Type B pancreatic cell (in vitro differentiated cells): ENCODE measurements at regions not wholly inside any gene's neighbourhood (a gene's known extent, or its start where the extent isn't known, plus 50 kb on each side); places are given as distances from the start of the nearest gene placed in this dataset.

ENCODE experiments used
- DNase-seq: peaks from one replicate; pipeline ENCODE4 v3.0.0; 2021; ENCODE audit warnings: mixed read lengths; ENCODE audit not compliant: unreplicated experiment; ENCODE audit errors: extremely low spot score
- H3K27ac Mint-ChIP-seq: 2 replicates; pipeline ENCODE4 v1.8.0; 2021; ENCODE audit warnings: mild to moderate bottlenecking, mixed read lengths
- H3K27me3 Mint-ChIP-seq: 2 replicates; pipeline ENCODE4 v1.8.0; 2021; ENCODE audit warnings: mixed read lengths
- H3K36me3 Mint-ChIP-seq: 2 replicates; pipeline ENCODE4 v1.8.0; 2021; ENCODE audit warnings: mixed read lengths
- H3K4me1 Mint-ChIP-seq: one replicate; pipeline ENCODE4 v1.8.0; 2021; ENCODE audit warnings: mixed read lengths; ENCODE audit not compliant: unreplicated experiment
- H3K4me3 Mint-ChIP-seq: 2 replicates; pipeline ENCODE4 v1.8.0; 2021; ENCODE audit warnings: mild to moderate bottlenecking, mixed read lengths
- H3K9me3 Mint-ChIP-seq: 2 replicates; pipeline ENCODE4 v1.8.0; 2021; ENCODE audit warnings: mixed read lengths
- TF ChIP-seq, protein P1 (sequence below): fragments of 200-600 bp; sonication (generic); conservative IDR thresholded peaks from 2 replicates; pipeline ENCODE4 v1.5.0; 2021; ENCODE audit warnings: antibody characterized with exemption, mild to moderate bottlenecking

DNA sequence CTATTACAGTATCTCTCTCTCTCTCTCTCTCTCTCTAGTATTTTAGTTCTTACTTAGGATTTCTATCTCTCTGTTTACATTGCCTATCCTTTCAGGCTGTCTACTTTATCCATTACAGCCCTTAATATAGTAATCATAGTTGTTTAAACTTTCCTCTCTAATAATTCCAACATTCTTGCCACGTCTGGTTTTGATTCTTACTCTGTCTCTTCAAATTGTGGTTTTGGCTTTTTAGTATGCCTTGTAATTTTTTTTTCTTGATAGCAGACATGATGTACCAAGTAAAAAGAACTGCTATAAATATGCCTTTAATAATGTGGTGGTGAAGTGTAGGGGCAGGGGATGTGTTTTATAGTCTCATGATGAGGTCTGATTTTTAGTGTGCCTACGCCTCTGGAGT lies 1809.5 kb upstream of the CELF4 start:
- TF ChIP-seq, protein P1, sequence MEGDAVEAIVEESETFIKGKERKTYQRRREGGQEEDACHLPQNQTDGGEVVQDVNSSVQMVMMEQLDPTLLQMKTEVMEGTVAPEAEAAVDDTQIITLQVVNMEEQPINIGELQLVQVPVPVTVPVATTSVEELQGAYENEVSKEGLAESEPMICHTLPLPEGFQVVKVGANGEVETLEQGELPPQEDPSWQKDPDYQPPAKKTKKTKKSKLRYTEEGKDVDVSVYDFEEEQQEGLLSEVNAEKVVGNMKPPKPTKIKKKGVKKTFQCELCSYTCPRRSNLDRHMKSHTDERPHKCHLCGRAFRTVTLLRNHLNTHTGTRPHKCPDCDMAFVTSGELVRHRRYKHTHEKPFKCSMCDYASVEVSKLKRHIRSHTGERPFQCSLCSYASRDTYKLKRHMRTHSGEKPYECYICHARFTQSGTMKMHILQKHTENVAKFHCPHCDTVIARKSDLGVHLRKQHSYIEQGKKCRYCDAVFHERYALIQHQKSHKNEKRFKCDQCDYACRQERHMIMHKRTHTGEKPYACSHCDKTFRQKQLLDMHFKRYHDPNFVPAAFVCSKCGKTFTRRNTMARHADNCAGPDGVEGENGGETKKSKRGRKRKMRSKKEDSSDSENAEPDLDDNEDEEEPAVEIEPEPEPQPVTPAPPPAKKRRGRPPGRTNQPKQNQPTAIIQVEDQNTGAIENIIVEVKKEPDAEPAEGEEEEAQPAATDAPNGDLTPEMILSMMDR, result no peak
- H3K27ac Mint-ChIP-seq, result no peak overlapping the region
- no peak for DNase-seq
- H3K4me1 Mint-ChIP-seq, result peaks cover 8% of the 10 kb centered on the region
- no peaks in the 10 kb centered on the region for H3K27me3 Mint-ChIP-seq
- peaks cover 5% of the 10 kb centered on the region for H3K9me3 Mint-ChIP-seq
- peaks cover 4% of the 10 kb centered on the region for H3K36me3 Mint-ChIP-seq
- no peak overlapping the region for H3K4me3 Mint-ChIP-seq

DNA sequence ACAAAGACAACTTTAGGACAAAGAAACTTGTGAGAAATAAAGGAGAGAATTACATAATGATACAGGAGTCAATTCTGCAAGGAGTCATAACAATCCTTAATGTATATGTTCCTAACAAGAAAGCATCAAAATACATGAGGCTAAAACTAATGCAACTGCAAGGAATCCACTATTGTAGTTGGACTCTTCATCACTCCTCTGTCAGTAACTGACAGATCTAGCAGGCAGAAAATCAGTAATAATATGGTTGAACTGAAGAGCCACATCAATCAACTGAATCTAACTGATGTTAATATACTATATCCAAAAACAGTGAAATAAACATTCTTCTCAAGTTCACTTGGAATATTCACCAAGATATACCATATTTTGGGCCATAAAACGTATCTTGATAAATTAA lies 1806.4 kb upstream of the CELF4 start:
- H3K9me3 Mint-ChIP-seq, result peaks cover 5% of the 10 kb centered on the region
- H3K4me3 Mint-ChIP-seq, result no peak overlapping the region
- no peak for DNase-seq
- no peaks in the 10 kb centered on the region for H3K27me3 Mint-ChIP-seq
- no peak overlapping the region for H3K27ac Mint-ChIP-seq
- TF ChIP-seq, protein P1, result no peak
- peaks cover 4% of the 10 kb centered on the region for H3K36me3 Mint-ChIP-seq
- peaks cover 8% of the 10 kb centered on the region for H3K4me1 Mint-ChIP-seq

DNA sequence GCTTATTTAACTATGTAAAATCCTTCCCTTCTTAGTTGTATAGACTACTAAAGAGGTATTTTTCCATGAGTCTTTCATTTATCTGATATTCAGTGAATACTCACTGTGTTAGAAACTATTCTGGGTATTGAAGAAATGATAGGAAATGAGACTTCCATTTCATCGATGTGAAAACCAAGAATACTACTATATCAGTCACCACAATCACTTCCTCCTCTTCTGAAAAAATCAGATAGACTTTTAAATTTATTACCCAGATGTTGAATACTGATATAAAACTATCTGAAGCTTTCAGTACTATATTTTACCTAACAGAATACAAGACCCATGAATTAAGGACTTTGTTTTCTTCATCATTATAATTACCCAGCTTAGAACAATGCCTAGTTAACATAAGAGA lies 1801.1 kb upstream of the CELF4 start:
- TF ChIP-seq, protein P1, result no peak
- no peak overlapping the region for H3K27ac Mint-ChIP-seq
- no peak for DNase-seq
- H3K36me3 Mint-ChIP-seq, result no peaks in the 10 kb centered on the region
- no peak overlapping the region for H3K4me3 Mint-ChIP-seq
- H3K4me1 Mint-ChIP-seq, result peaks cover 4% of the 10 kb centered on the region
- H3K27me3 Mint-ChIP-seq, result no peaks in the 10 kb centered on the region
- peaks cover 2% of the 10 kb centered on the region for H3K9me3 Mint-ChIP-seq

DNA sequence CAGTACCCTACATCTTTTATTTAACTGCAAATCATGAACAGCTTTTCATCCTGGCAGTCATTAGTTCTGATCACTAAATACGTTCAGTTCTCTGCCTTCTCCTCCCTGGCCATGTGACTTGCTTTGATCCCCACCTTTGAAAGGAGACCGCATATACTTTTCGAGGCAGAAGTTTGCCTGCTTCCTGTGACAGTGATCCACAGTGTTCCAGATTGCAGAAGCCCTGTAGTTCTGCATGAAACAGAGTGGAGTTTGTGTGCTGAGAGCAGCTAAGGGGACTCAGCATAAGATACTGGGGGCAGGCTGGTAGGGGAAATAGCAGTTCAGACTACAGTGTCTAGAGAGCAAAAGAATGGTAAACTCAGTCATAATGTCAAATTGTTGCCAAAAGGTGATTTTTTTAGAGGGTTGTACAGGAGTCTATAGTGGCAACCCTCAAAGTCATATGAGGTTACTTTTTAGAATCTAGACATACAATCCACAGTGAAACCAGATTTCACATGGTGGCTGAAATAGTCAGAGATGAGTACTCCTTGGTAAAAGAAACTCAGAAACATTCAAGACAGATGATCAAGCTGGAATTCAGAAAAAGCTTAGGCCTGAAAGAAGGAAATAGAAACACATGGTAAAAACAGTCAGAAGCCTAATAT lies 1800.4 kb upstream of the CELF4 start:
- Mint-ChIP-seq H3K27me3 (no peaks in the 10 kb centered on the region), H3K4me3 (no peak overlapping the region), H3K27ac (no peak overlapping the region), H3K9me3 (no peaks in the 10 kb centered on the region), H3K4me1 (peaks cover 4% of the 10 kb centered on the region), H3K36me3 (no peaks in the 10 kb centered on the region)
- TF ChIP-seq, protein P1, result no peak
- no peak for DNase-seq

DNA sequence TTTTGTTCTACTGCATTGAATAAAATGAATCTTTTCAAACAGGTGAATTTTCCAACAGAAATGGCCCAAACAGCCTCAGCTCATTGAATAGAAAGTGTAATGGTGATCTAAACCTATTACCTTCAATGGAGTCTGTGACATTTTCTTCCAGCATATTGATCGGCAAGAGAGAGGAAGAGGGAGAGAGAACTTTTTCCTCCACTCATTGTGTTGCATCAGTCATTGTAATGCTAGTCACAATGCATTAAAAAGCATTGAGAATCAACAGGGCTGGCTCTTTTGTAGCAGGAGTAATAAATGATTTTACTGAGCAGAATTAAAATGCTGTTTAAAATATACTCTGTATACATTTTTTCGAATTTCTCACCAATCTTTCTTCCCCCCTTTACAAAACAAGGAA lies 1794.5 kb upstream of the CELF4 start:
- Mint-ChIP-seq H3K4me3 (no peak overlapping the region), H3K27ac (no peak overlapping the region), H3K4me1 (no peaks in the 10 kb centered on the region), H3K36me3 (no peaks in the 10 kb centered on the region), H3K27me3 (no peaks in the 10 kb centered on the region), H3K9me3 (no peaks in the 10 kb centered on the region)
- TF ChIP-seq, protein P1, result no peak
- DNase-seq, result no peak

DNA sequence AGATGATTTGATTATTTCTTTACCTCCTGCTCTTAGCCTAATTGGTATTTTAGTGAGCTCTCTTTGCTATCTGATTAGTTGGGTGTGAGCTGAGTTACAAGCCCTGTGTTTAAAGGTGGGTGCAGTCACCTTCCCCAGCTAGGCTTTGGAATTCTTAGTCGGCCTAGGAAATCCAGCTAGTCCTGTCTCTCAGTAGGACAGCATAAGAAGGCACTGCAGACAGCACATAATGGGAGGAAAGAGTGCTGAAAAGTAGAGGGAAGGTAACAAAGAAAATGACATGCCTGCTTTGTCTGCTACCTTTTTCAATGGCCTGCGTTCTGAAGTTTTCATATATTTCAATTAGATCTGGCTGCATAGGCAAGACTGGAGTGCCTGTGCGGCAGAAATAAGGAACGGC lies 1794.0 kb upstream of the CELF4 start:
- Mint-ChIP-seq H3K9me3 (no peaks in the 10 kb centered on the region), H3K4me1 (no peaks in the 10 kb centered on the region), H3K36me3 (no peaks in the 10 kb centered on the region), H3K27me3 (no peaks in the 10 kb centered on the region), H3K4me3 (no peak overlapping the region), H3K27ac (no peak overlapping the region)
- TF ChIP-seq, protein P1, result no peak
- DNase-seq, result no peak
